ENCODE measurements at regions not wholly inside any gene's neighbourhood (a gene's known extent, or its start where the extent isn't known, plus 50 kb on each side); places are given as distances from the start of the nearest gene placed in this dataset.

DNA sequence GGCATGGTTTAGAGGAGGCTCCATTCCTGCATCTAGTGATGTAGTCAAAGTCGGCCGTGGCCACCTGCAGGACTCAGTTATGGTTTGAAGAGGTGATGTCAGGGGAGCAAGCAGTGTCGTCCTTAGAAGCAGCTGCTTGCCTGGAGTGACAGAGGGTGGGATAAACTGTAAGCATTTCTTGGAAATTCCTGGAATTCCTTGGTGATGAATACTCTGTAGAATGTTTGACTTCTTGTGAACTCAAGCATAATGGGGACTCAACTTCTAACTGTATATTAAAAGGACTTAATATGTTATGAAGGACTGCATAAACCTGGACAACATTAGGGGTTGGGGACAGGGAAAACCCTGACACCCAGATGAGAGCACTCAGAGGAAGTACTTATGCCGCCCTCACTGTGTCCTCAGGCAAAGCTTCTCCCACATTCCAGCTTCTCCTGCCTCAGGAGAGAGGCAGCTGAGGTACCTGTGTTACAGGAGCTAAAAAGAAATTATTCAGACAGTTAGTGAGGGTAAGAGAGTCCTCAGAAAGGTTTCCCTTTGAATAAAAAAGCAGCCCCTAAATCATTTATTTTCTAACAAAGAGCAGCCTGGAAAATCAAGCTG is 459.9 kb upstream of the CELF4 start:
- Histone ChIP-seq H3K9me3 (no peaks in the 10 kb centered on the region), H3K36me3 (no peaks in the 10 kb centered on the region), H3K4me3 (no peak overlapping the region), H3K27me3 (no peaks in the 10 kb centered on the region), H3K27ac (no peak overlapping the region), H3K4me1 (no peaks in the 10 kb centered on the region)
- in situ Hi-C loops (cut with MboI; ENCODE audit: low pct_ligation_motif_present in 1 of 4, low pct_unique_long_range_greater_than_20kb in 1 of 4, low sequenced_read_pairs in 3 of 4) (no loop called here), intact Hi-C loops (cut with DNase I; ENCODE audit: low total_unique reads) (no loop called here)
- WGBS, 2 donors (ENCODE audit: low coverage in 1 of 2): 56 to 60% methylated on average over 2 to 4 of the region's 4 CpGs
- TF ChIP-seq, protein P1, sequence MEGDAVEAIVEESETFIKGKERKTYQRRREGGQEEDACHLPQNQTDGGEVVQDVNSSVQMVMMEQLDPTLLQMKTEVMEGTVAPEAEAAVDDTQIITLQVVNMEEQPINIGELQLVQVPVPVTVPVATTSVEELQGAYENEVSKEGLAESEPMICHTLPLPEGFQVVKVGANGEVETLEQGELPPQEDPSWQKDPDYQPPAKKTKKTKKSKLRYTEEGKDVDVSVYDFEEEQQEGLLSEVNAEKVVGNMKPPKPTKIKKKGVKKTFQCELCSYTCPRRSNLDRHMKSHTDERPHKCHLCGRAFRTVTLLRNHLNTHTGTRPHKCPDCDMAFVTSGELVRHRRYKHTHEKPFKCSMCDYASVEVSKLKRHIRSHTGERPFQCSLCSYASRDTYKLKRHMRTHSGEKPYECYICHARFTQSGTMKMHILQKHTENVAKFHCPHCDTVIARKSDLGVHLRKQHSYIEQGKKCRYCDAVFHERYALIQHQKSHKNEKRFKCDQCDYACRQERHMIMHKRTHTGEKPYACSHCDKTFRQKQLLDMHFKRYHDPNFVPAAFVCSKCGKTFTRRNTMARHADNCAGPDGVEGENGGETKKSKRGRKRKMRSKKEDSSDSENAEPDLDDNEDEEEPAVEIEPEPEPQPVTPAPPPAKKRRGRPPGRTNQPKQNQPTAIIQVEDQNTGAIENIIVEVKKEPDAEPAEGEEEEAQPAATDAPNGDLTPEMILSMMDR (IDR thresholded peaks at IDR 0.05): no peak
- TF ChIP-seq POLR2AphosphoS5 (IDR thresholded peaks at IDR 0.05) (no peak), EP300 (IDR thresholded peaks at IDR 0.05; ENCODE audit: low read depth) (no peak), POLR2A (IDR thresholded peaks at IDR 0.05) (no peak)
- no peak for DNase-seq

DNA sequence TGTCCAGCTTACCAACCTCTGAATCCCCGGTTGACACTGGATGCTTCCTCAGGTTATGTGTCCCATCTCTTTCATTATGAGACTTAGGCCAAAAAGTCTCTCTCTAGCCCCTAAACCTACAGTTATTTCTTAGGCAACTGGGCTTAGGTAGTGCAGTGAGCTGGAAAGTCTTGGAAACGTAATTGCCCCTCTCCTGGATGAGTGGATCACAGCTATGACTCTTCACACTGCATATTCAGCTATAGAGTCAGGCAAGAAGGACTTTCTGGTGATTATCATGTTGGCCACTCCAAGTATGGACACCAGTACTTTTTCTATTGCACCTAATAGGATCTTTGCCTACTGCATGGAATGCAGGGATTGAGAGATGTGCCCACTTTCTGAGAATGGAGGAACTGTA is 458.3 kb upstream of the CELF4 start:
- DNase-seq: no peak
- Histone ChIP-seq H3K36me3 (no peaks in the 10 kb centered on the region), H3K9me3 (no peaks in the 10 kb centered on the region), H3K27me3 (no peaks in the 10 kb centered on the region), H3K27ac (no peak overlapping the region), H3K4me1 (no peaks in the 10 kb centered on the region), H3K4me3 (no peak overlapping the region)
- intact Hi-C loops (cut with DNase I; ENCODE audit: low total_unique reads): no loop called here
- TF ChIP-seq POLR2AphosphoS5 (IDR thresholded peaks at IDR 0.05) (no peak), EP300 (IDR thresholded peaks at IDR 0.05; ENCODE audit: low read depth) (no peak), POLR2A (IDR thresholded peaks at IDR 0.05) (no peak)
- TF ChIP-seq, protein P1 (IDR thresholded peaks at IDR 0.05): no peak
- 47 to 70% methylated on average over 2 of the region's 2 CpGs for WGBS, 2 donors (ENCODE audit: low coverage in 1 of 2)
- in situ Hi-C loops (cut with MboI; ENCODE audit: low pct_ligation_motif_present in 1 of 4, low pct_unique_long_range_greater_than_20kb in 1 of 4, low sequenced_read_pairs in 3 of 4): no loop called here

DNA sequence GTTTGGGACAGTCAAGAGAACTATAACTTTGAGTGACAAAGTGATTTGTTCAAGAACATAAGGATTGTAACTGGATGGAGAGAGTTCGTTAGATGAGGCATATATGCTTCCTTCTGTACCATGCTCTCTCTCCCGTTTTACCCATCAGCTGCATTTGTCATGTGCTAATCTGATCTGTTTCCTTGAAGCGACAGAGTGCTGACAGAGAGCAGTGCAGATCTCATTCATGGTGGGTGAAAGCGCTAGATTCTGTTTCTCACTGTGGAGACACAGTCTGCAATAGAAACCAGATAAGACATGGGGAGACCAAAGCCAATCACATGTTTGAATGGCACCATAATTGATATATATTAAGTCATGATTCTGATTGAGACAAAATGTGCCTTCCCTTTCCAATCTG is 456.6 kb upstream of the CELF4 start:
- H3K9me3 ChIP-seq: no peaks in the 10 kb centered on the region
- H3K27ac ChIP-seq: no peak overlapping the region
- no peak for TF ChIP-seq EP300 (IDR thresholded peaks at IDR 0.05; ENCODE audit: low read depth)
- TF ChIP-seq, protein P1 (IDR thresholded peaks at IDR 0.05): no peak
- no peak for TF ChIP-seq POLR2A (IDR thresholded peaks at IDR 0.05)
- no peak for TF ChIP-seq POLR2AphosphoS5 (IDR thresholded peaks at IDR 0.05)
- no peaks in the 10 kb centered on the region for H3K36me3 ChIP-seq
- no peak for DNase-seq
- intact Hi-C loops (cut with DNase I; ENCODE audit: low total_unique reads): no loop called here
- no peak overlapping the region for H3K4me3 ChIP-seq
- no peaks in the 10 kb centered on the region for H3K27me3 ChIP-seq
- in situ Hi-C loops (cut with MboI; ENCODE audit: low pct_ligation_motif_present in 1 of 4, low pct_unique_long_range_greater_than_20kb in 1 of 4, low sequenced_read_pairs in 3 of 4): no loop called here
- WGBS, 2 donors (ENCODE audit: low coverage in 1 of 2): 55 to 59% methylated on average over 4 of the region's 4 CpGs
- H3K4me1 ChIP-seq: no peaks in the 10 kb centered on the region

DNA sequence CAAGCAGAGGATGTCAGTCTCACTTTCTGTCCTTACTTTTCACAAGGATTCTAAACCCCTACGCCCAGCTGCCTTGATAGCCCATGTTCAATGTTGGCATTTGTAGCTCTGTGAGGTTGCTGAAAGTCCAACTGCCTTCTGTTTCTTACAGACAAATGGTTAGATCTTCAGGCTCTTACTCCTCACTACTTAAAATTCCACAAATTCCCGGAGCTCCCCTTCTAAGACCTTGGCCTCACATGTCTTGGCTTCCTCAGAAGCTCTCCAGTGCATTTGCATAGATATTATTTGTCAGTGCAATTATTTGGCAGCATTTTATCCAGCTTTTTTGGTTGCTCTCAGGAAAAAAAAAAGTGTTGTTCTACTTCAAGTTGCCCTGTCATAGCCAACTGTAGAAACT is 453.7 kb upstream of the CELF4 start:
- DNase-seq: no peak
- Histone ChIP-seq H3K9me3 (no peaks in the 10 kb centered on the region), H3K4me1 (no peaks in the 10 kb centered on the region), H3K36me3 (no peaks in the 10 kb centered on the region), H3K4me3 (no peak overlapping the region), H3K27ac (no peak overlapping the region), H3K27me3 (no peaks in the 10 kb centered on the region)
- TF ChIP-seq POLR2AphosphoS5 (IDR thresholded peaks at IDR 0.05): no peak
- 41% methylated on average over 2 of the region's 2 CpGs; no CpG with 5 or more reads in 1 of the 2 donors for WGBS, 2 donors (ENCODE audit: low coverage in 1 of 2)
- in situ Hi-C loops (cut with MboI; ENCODE audit: low pct_ligation_motif_present in 1 of 4, low pct_unique_long_range_greater_than_20kb in 1 of 4, low sequenced_read_pairs in 3 of 4) (no loop called here), intact Hi-C loops (cut with DNase I; ENCODE audit: low total_unique reads) (no loop called here)
